ENCODE measurements at regions not wholly inside any gene's neighbourhood (a gene's known extent, or its start where the extent isn't known, plus 50 kb on each side); places are given as distances from the start of the nearest gene placed in this dataset.

GRCh38 chr18:40216856-40217255 lies 1738.2 kb upstream of the PIK3C3 start:
- ChIA-PET POLR2A (no interaction called here), CTCF (no interaction called here)
- TF ChIP-seq CTBP1 (IDR thresholded peaks at IDR 0.05; ENCODE audit: borderline replicate concordance) (no peak), NFRKB (IDR thresholded peaks at IDR 0.05) (no peak), PKNOX1 (IDR thresholded peaks at IDR 0.05) (no peak), ARNT (IDR thresholded peaks at IDR 0.05) (no peak), LEF1 (IDR thresholded peaks at IDR 0.05; ENCODE audit: borderline replicate concordance) (no peak), L3MBTL2 (conservative IDR thresholded peaks at IDR 0.05) (no peak), BHLHE40 (IDR thresholded peaks at IDR 0.05; ENCODE audit: borderline replicate concordance) (no peak), SP1 (IDR thresholded peaks at IDR 0.05) (no peak), ELF4 (IDR thresholded peaks at IDR 0.05) (no peak), FOXM1 (IDR thresholded peaks at IDR 0.05; ENCODE audit: borderline replicate concordance) (no peak), TARDBP (IDR thresholded peaks at IDR 0.05) (no peak), ZNF384 (IDR thresholded peaks at IDR 0.05) (no peak)
- DNase-seq (ENCODE audit: extremely low spot score): no peak

- CTCF ChIA-PET: no interaction called here
- no peak for TF ChIP-seq CTBP1 (IDR thresholded peaks at IDR 0.05; ENCODE audit: borderline replicate concordance)
- no peak for DNase-seq (ENCODE audit: extremely low spot score)
- POLR2A ChIA-PET: no interaction called here
These were observed 1739.1 kb upstream of the PIK3C3 start for GRCh38 chr18:40215979-40216378.

GRCh38 chr18:40210696-40211095 lies 1744.3 kb upstream of the PIK3C3 start:
- CTCF ChIA-PET: no interaction called here
- TF ChIP-seq BHLHE40 (IDR thresholded peaks at IDR 0.05; ENCODE audit: borderline replicate concordance) (no peak), ZNF384 (IDR thresholded peaks at IDR 0.05) (no peak), SUZ12 (IDR thresholded peaks at IDR 0.05) (no peak), TARDBP (IDR thresholded peaks at IDR 0.05) (no peak), PKNOX1 (IDR thresholded peaks at IDR 0.05) (no peak), FOXM1 (IDR thresholded peaks at IDR 0.05; ENCODE audit: borderline replicate concordance) (no peak), CTBP1 (IDR thresholded peaks at IDR 0.05; ENCODE audit: borderline replicate concordance) (no peak), ELF4 (IDR thresholded peaks at IDR 0.05) (no peak), ARNT (IDR thresholded peaks at IDR 0.05) (no peak), FOXA1 (IDR thresholded peaks at IDR 0.05) (no peak), L3MBTL2 (conservative IDR thresholded peaks at IDR 0.05) (no peak), FOXK2 (IDR thresholded peaks at IDR 0.05) (no peak)
- POLR2A ChIA-PET: no interaction called here
- no peak for DNase-seq (ENCODE audit: extremely low spot score)

GRCh38 chr18:40208958-40209357 lies 1746.1 kb upstream of the PIK3C3 start:
- POLR2A ChIA-PET: no interaction called here
- no peak for DNase-seq (ENCODE audit: extremely low spot score)
- CTCF ChIA-PET: no interaction called here
- TF ChIP-seq BHLHE40 (IDR thresholded peaks at IDR 0.05; ENCODE audit: borderline replicate concordance): no peak
- no peak for TF ChIP-seq FOXM1 (IDR thresholded peaks at IDR 0.05; ENCODE audit: borderline replicate concordance)
- no peak for TF ChIP-seq ZNF384 (IDR thresholded peaks at IDR 0.05)
- no peak for TF ChIP-seq HDGF (IDR thresholded peaks at IDR 0.05; ENCODE audit: borderline replicate concordance)
- no peak for TF ChIP-seq ELF4 (IDR thresholded peaks at IDR 0.05)
- TF ChIP-seq NFRKB (IDR thresholded peaks at IDR 0.05): no peak
- no peak for TF ChIP-seq CTBP1 (IDR thresholded peaks at IDR 0.05; ENCODE audit: borderline replicate concordance)
- TF ChIP-seq LEF1 (IDR thresholded peaks at IDR 0.05; ENCODE audit: borderline replicate concordance): no peak
- TF ChIP-seq SP1 (IDR thresholded peaks at IDR 0.05): no peak
- no peak for TF ChIP-seq ARNT (IDR thresholded peaks at IDR 0.05)
- TF ChIP-seq FOXA1 (IDR thresholded peaks at IDR 0.05): no peak
- TF ChIP-seq FOXK2 (IDR thresholded peaks at IDR 0.05): no peak

GRCh38 chr18:40197711-40198110 lies 1757.3 kb upstream of the PIK3C3 start:
- TF ChIP-seq CTBP1 (IDR thresholded peaks at IDR 0.05; ENCODE audit: borderline replicate concordance): no peak
- no peak for TF ChIP-seq HDGF (IDR thresholded peaks at IDR 0.05; ENCODE audit: borderline replicate concordance)
- no peak for TF ChIP-seq LEF1 (IDR thresholded peaks at IDR 0.05; ENCODE audit: borderline replicate concordance)
- no peak for TF ChIP-seq FOXK2 (IDR thresholded peaks at IDR 0.05)
- no peak for TF ChIP-seq PKNOX1 (IDR thresholded peaks at IDR 0.05)
- TF ChIP-seq NFRKB (IDR thresholded peaks at IDR 0.05): no peak
- no peak for TF ChIP-seq ARNT (IDR thresholded peaks at IDR 0.05)
- TF ChIP-seq SP1 (IDR thresholded peaks at IDR 0.05): no peak
- no peak for TF ChIP-seq BHLHE40 (IDR thresholded peaks at IDR 0.05; ENCODE audit: borderline replicate concordance)
- no peak for TF ChIP-seq ZNF384 (IDR thresholded peaks at IDR 0.05)
- no peak for TF ChIP-seq L3MBTL2 (conservative IDR thresholded peaks at IDR 0.05)
- TF ChIP-seq SUZ12 (IDR thresholded peaks at IDR 0.05): no peak
- TF ChIP-seq FOXM1 (IDR thresholded peaks at IDR 0.05; ENCODE audit: borderline replicate concordance): no peak
- no peak for TF ChIP-seq TARDBP (IDR thresholded peaks at IDR 0.05)
- POLR2A ChIA-PET: no interaction called here
- no peak for DNase-seq (ENCODE audit: extremely low spot score)
- CTCF ChIA-PET: no interaction called here

- CTCF ChIA-PET: no interaction called here
- POLR2A ChIA-PET: no interaction called here
- DNase-seq (ENCODE audit: extremely low spot score): no peak
- no peak for TF ChIP-seq SP1 (IDR thresholded peaks at IDR 0.05)
- TF ChIP-seq FOXK2 (IDR thresholded peaks at IDR 0.05): no peak
- no peak for TF ChIP-seq ARNT (IDR thresholded peaks at IDR 0.05)
- no peak for TF ChIP-seq CTBP1 (IDR thresholded peaks at IDR 0.05; ENCODE audit: borderline replicate concordance)
- TF ChIP-seq BHLHE40 (IDR thresholded peaks at IDR 0.05; ENCODE audit: borderline replicate concordance): no peak
These were observed 1768.4 kb upstream of the PIK3C3 start for GRCh38 chr18:40186677-40187076.

All from HEK293T (cell line).